T1000 (cell line): ENCODE measurements at regions not wholly inside any gene's neighbourhood (a gene's known extent, or its start where the extent isn't known, plus 50 kb on each side); places are given as distances from the start of the nearest gene placed in this dataset.
"Not testable (repeated sequence)": the region's sequence is repeated elsewhere in the genome, so short reads cannot be mapped to it uniquely, and the experiment has no call there.

Experiments used
- DNase-seq: peaks from one replicate; lab custom pipeline; 2025; ENCODE audit warnings: mixed read lengths; lab: John Stamatoyannopoulos, UW

GRCh38 chrX:4091046-4091760 is 377.8 kb upstream of the PRKX start:
- peak; percentile 5 for DNase-seq

GRCh38 chrX:4059893-4060292 is 346.4 kb upstream of the PRKX start:
- no peak for DNase-seq

DNA sequence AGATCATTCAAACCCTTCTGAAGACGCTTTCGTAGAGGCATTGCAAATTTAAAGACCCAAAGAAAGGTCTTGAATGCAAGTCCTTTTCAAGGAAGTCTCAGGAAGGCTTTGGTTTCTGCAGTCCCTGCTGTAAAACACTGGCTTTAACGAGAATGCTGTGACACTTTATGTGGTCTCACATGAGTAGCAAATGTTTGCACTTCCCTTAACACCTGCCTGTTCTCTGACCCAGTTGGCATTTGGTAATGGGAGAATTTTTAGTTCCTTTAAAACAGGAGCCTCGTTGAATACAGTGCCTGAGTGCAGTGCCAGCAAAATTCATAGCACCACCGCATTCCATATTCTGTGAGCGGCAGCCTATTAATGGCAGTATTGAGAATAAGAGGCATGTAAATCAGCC is 330.5 kb upstream of the PRKX start:
- DNase-seq = no peak

GRCh38 chrX:4035874-4036273 is 322.4 kb upstream of the PRKX start:
- no peak for DNase-seq

- no peak for DNase-seq
Measured at GRCh38 chrX:4028151-4028550, 314.7 kb upstream of the PRKX start.

DNA sequence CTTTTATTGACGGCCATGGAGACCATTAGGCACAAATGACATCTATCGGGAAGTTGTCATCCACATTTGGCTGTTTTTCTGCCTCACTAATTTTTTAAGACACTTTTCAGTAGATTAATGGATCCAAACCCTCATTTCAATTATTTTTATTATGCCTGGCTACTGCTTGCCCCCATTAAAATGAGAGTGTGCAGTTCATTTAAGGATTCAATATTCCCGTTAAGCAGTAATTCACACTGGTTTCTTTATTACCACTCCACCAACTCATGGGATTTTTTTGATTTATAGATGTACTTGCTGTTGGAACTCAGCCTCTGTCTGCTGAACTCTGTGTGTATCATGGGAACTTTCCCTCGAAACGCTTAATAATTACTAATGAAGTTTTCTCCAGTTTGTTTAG is 291.8 kb upstream of the PRKX start:
- no peak for DNase-seq

DNA sequence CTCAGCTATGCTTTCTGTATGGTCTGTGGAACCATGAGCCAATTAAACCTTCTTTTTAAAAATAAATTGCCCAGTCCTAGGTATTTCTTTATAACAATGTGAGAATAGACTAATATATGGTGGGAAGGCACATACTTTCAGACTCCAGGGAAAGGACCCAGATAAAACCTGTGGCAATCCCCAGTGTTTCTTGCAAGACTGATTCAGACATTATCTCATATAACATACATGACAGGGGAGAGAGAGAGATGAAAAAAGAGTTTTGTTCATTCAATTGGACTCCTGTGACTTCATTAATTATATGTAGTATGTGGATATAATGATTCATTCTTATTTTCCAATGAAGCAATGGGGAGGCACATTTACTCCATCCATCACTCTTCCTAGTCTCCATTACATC is 291.4 kb upstream of the PRKX start:
- no peak for DNase-seq

GRCh38 chrX:3994315-3994714 is 280.9 kb upstream of the PRKX start:
- DNase-seq = no peak

- no peak for DNase-seq
Measured at GRCh38 chrX:3990569-3990968, 277.1 kb upstream of the PRKX start.

DNA sequence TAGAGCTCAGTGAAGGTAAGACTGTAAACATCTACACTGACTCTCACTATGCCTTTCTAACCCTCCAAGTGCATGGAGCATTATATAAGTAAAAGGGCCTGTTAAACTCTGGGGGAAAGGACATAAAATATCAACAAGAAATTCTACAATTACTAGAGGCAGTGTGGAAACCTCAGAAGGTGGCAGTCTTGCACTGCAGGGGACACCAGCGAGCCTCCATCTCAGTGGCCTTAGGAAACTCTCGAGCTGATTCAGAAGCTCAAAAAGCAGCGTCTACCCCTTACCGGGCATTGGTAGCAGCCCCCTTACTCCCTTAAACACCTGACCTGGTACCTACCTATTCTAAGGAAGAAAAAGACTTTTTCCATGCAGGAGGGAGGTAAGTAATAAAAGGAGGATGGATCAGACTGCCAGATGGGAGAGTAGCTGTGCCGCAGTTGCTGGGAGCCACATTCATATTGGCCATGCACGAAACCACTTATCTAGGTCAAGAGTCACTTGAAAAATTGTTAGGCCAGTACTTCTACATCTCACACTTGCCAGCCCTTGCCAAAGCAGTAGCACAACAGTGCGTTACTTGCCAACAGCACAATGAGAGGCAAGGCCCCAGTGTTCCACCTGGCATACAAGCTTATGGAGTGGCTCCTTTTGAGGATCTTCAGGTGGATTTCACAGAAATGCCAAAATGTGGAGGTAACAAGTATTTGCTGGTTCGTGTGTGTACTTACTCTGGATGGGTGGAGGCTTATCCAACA is 258.8 kb upstream of the PRKX start:
- not testable (repeated sequence) for DNase-seq

- no peak for DNase-seq
Measured at GRCh38 chrX:3968749-3969148, 255.3 kb upstream of the PRKX start.

GRCh38 chrX:3963980-3964379 is 250.5 kb upstream of the PRKX start:
- DNase-seq = no peak

GRCh38 chrX:3962511-3963311 is 249.3 kb upstream of the PRKX start:
- no peak for DNase-seq

DNA sequence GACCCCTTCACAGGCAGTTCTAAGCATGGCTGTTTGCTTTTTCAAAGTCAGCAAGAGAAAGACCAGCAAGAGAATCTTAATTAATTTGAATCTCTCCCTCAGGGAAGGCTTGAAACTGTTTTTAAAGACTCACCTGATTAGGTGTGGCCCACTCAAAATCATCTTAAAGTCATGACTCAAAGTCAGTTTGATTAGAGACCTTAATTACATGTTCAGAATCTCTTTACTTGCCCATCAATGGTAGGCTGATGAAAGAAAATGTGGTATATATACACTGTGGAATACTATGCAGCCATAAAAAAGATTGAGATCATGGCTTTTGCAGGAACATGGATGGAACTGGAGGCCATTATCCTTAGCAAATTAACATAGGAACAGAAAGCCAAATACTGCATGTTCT is 247.5 kb upstream of the PRKX start:
- DNase-seq = no peak

DNA sequence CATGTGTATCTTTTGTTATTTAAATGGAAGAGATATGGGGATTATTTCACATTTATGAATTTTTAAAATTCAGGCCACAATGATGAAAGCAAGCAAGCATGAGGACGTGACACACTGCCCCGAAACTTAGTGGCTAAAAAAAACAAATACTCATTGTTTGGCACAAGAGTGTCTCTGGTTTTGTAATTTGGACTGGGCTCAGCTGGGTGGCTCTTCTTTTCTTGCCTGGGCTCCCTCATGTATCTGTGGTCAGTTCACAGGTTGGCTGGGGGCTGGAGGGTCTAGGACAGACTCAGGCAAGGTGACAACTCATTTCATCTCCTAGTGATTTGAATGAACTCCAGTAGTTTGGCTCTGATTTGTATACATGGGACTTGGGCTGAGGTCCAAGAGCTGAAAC is 238.4 kb upstream of the PRKX start:
- no peak for DNase-seq

GRCh38 chrX:3950373-3950772 is 236.9 kb upstream of the PRKX start:
- no peak for DNase-seq

- no peak for DNase-seq
Measured at GRCh38 chrX:3943965-3944364, 230.5 kb upstream of the PRKX start.

DNA sequence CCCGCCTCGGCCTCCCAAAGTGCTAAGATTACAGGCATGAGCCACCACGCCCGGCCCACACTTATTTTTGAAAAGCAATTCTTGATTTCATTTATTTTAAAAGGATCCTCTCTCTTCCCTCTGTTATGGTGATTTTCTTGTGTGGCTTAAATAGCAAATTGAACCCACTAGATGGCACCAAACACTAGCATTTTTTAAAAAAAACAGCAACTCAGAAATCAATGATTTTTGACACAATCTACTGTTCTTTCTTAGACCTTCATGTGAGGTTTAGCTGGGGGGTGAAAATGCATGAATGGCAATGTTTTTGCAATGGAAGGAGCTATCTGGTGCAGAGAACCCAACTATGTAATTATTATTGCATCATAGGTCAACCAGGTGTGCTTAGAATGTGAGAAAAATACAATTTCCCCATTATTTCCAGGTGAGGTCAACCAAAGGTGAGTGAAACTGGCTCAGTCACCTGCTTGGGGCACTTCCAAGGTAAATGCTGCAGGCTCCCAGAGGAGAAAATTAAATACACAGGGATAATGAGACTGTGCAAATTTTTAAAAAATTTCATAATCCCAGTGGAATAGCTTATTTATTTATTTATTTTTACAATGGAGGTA is 226.7 kb upstream of the PRKX start:
- DNase-seq = no peak

DNA sequence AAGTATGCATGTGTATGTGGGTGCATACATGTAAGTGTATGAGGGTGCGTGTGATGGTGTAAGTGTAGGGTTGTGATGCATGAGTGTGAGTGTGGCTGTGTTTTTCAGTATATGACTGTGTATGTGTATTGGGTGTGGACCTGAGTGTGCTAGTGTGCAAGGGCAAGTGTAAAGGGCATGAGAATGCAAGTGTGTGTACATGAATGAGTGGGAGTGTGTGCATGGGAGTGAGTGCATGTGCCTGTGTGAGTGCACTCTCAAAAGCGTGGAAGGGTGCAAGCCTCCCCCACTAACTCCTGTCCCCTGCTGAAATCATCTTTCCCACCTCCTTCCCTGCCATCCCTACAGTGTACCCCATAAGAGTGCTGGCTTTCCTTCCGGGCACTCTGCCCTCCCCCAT is 225.1 kb upstream of the PRKX start:
- DNase-seq = no peak

DNA sequence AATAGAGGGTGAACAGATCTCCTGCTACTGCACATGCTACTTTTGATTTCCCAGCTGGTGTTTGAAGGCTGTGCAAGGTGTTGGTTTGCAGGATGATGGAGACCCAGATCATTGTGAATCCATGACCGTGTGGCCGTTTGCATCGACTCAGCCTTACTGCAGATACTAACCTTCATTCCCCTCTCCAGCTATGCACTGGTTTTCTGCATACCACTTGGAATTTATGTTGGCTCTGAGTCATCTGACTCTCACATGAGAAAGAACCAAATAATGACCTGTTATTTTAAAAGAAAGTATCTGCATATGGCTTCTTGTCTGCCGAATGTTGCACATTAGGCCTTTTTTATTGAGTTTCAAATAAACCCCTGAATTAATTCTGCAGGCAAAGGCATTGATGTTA is 221.7 kb upstream of the PRKX start:
- not testable (repeated sequence) for DNase-seq

GRCh38 chrX:3920424-3921017 is 207.1 kb upstream of the PRKX start:
- DNase-seq = not testable (repeated sequence)
